DND-41 (cell line): ENCODE measurements at regions not wholly inside any gene's neighbourhood (a gene's known extent, or its start where the extent isn't known, plus 50 kb on each side); places are given as distances from the start of the nearest gene placed in this dataset.

Source experiments
- CTCF ChIP-seq: IDR thresholded peaks from 2 replicates; pipeline ENCODE4 v1.5.1; 2012; ENCODE audit warnings: borderline replicate concordance, low read length, moderate library complexity, mild to moderate bottlenecking; ENCODE audit not compliant: poor library complexity, severe bottlenecking; ENCODE audit errors: extremely low read depth
- EZH2 ChIP-seq: IDR thresholded peaks from 3 replicates; pipeline ENCODE4 v1.6.1; 2012; ENCODE audit warnings: borderline replicate concordance, low read depth, mild to moderate bottlenecking, moderate library complexity, low read length, inconsistent platforms; ENCODE audit not compliant: severe bottlenecking

GRCh38 chr5:91307048-91307447, 76.1 kb downstream of the ARRDC3 start:
- no peak for TF ChIP-seq CTCF
- no peak for TF ChIP-seq EZH2
